ENCODE measurements at regions not wholly inside any gene's neighbourhood (a gene's known extent, or its start where the extent isn't known, plus 50 kb on each side); places are given as distances from the start of the nearest gene placed in this dataset.

DNA sequence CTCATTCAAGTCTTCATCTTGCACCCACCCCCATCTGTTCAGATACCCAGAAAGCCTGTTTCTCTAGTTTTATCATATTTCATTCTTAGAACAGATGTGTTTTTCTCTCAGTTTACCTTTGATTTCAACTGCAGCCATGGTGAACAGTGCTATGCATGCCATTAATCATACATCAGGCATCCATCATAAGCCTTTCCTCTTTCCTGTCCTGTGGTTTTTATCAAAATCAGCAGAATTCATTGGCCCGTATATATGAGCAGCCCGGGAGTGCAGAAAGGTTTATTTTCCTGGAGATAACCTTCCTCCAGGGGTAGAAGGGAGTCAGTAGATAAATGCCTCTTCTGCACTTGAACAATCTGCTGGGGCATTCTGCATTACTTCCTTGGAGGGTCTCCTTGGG, 65.7 kb downstream of the IL21 start:
- no peak for DNase-seq (ENCODE audit: low spot score)

DNA sequence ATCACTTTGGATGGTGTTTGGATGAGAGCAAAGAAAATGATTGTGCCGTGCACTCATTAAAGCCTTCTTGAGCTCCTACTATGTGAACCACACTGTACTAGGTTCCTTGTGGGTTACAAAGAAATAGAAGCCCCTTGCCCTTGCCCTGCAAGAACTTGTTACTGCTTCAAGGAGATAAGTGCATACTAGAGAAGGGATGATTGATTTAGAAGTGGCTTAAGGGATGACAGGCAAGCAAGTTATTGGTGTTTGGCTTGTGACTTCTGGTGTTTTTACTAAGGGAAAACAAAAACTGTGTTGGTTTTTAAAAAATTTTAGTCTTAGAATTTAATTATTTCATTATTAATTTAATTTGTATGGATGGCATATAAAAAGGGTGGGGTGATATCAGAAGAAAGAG, 67.4 kb downstream of the IL21 start:
- DNase-seq (ENCODE audit: low spot score) = no peak

DNA sequence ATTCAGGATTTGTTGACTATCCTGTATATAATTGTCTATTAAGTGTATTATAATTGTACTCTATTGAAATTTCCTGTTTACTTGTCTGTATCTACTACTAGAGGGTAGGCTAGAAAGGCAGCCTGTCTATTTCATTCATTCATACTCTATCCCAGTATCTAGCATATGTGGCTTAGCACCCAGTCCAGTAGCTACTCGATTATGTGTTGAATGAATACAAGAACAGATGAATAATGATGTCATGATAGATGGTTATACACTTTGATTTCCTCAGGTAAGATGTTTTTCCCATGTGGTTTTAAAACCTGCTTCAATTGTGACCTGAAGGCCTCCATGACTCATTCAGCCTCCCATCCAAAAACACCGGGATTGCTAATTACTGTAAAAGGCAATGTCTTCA, 68.0 kb downstream of the IL21 start:
- DNase-seq (ENCODE audit: low spot score) = no peak

GRCh38 chr4:122548886-122549630, 71.8 kb downstream of the IL21 start:
- no peak for DNase-seq (ENCODE audit: low spot score)

- no peak for DNase-seq (ENCODE audit: low spot score)
These were observed 72.4 kb downstream of the IL21 start for GRCh38 chr4:122548452-122548851.

- peak; percentile 15 for DNase-seq (ENCODE audit: low spot score)
These were observed 78.2 kb downstream of the IL21 start for GRCh38 chr4:122542411-122543236.

GRCh38 chr4:122541996-122542395, 78.9 kb downstream of the IL21 start:
- DNase-seq (ENCODE audit: low spot score) = no peak

DNA sequence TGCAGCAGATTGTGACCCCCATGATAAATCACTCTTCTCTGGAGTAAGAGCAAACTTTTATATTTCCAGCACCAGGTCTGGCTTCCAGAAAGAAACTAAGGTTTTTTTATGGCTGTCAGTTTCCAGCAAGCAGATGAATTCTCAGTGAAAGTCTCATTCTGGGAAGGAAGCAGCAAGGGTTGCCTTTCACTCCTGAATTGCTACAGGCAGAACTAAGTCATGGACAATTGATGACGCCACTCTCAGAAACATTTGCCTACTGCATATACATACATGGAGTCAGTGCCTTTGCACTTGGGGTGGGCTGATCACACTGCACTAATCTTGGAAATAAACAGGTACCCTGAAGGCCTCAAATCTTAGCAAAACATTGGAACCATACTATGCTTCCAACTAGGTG, 80.0 kb downstream of the IL21 start:
- DNase-seq (ENCODE audit: low spot score) = no peak

GRCh38 chr4:122539861-122540465, 80.9 kb downstream of the IL21 start:
- no peak for DNase-seq (ENCODE audit: low spot score)

- DNase-seq (ENCODE audit: low spot score) = no peak
These were observed 81.0 kb upstream of the IL2 start for GRCh38 chr4:122537388-122538135.

DNA sequence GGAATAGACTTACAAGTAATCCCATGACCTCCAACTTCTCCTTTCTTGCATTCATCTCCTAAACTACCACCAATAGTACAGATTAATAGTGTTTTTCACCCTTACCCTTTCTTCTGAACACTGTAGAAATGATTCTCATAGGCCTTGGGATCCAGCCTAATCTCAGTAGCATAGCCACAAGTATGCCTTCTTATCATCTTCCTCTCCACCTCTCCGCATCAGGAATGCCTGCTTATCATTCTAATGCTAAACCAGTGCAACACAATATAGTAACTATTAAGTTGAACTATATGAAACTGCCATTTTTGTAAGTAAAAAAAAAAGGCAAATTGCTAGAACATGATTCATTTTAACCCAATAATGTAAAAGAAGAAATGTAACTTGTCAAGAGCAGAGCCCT, 79.5 kb upstream of the IL2 start:
- no peak for DNase-seq (ENCODE audit: low spot score)

GRCh38 chr4:122534776-122535175, 78.3 kb upstream of the IL2 start:
- no peak for DNase-seq (ENCODE audit: low spot score)

DNA sequence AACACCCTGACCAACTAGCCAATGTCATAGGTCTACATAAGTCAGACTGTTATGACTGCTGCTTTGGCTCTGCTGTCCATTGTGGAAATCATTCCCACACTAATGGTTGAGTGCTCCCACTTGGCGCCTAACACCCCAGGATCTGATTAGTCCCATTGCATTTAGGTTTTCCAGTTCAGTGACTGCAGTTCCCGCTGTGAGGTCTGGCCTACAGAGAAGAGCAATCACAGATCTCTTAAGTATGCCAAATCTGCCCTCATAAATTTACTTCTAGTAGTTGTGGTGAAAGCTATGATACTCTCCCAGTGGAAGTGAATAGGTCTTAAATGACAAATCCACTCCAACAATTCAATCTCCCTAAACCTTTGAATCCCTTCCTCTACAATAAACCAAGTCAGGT, 77.3 kb upstream of the IL2 start:
- DNase-seq (ENCODE audit: low spot score) = no peak

GRCh38 chr4:122532766-122533165, 76.2 kb upstream of the IL2 start:
- no peak for DNase-seq (ENCODE audit: low spot score)

DNA sequence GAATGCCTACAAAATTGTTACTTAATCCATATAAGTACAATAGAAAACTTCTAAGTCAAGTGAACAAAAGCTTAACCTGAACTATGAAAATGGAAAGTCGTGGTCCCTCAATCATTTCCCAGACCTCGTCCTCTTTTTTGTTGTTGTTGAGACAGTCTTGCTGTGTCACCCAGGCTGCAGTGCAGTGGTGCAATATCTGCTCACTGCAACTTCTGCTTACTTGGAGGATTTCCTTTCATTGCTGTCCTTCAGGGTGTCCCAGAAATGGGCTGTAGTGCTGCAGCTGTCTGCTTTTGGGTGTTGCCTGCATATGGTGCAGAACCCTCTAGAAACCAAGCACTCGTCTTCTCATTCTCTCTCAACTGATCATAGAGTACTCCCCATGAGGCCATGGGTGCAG, 75.0 kb upstream of the IL2 start:
- no peak for DNase-seq (ENCODE audit: low spot score)

DNA sequence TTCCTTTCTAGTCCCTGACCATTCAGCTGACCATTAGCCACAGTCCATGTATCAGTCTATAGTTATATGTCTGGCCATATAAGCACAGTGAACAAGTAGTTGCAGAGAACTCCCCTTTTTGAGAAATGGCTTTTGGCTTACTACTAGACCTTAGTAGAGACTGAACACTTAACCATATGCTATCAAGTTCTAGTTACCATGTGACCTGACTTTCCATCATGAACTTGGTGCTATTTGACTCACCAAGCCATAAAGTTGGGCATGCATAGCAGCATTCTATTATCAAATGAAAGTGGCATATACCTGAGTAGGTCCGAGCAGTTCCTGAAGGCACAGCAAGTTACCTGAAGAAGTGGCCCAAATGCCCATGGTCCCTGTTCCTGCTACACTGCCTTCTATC, 74.5 kb upstream of the IL2 start:
- DNase-seq (ENCODE audit: low spot score) = no peak

- no peak for DNase-seq (ENCODE audit: low spot score)
These were observed 72.4 kb upstream of the IL2 start for GRCh38 chr4:122528879-122529278.

GRCh38 chr4:122525865-122526264, 69.3 kb upstream of the IL2 start:
- no peak for DNase-seq (ENCODE audit: low spot score)

GRCh38 chr4:122524176-122524575, 67.7 kb upstream of the IL2 start:
- no peak for DNase-seq (ENCODE audit: low spot score)

DNA sequence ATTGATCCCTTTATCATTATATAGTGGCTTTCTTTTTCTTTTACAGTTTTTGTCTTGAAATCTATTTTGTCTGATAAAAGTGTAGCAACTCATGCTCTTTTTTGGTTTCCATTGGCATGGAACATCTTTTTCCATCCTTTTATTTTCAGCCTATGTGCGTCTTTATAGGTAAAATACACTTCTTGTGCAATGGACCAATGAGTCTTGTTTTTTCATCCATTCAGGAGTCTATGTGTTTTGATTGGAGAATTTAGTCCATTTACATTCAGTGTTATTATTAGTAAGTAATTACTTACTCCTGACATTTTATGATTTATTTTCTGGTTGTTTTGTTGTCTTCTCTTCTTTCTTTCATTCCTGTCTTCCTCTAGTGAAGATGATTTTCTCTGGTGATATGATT, 66.4 kb upstream of the IL2 start:
- no peak for DNase-seq (ENCODE audit: low spot score)

- no peak for DNase-seq (ENCODE audit: low spot score)
These were observed 60.8 kb upstream of the IL2 start for GRCh38 chr4:122517345-122517744.

- no peak for DNase-seq (ENCODE audit: low spot score)
These were observed 59.9 kb upstream of the IL2 start for GRCh38 chr4:122516376-122516775.

DNA sequence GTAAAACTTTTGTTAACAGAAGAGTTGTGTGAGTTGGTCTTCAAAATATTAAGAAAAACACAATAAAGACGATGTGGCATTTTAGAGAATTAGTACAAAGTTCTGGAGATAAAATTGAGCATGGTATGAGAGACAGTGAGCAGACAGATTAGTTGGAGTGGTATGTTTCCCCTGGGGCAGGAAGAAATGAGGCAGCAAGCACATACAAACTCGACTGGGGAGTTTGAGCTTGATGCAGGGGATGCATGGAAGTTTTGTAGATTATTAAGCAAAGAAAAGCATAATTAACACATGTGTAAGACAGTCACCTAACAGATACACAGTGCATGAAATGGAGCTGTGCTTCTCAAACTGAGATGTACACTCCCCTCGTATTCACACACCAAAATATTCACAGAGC, 58.1 kb upstream of the IL2 start:
- DNase-seq (ENCODE audit: low spot score) = no peak

All from GM03348 (cell line).